Peyer's patch (tissue), 4 donors: ENCODE measurements at regions not wholly inside any gene's neighbourhood (a gene's known extent, or its start where the extent isn't known, plus 50 kb on each side); places are given as distances from the start of the nearest gene placed in this dataset.

Source experiments
- POLR2A ChIP-seq, 2 donors: fragments of 450-650 bp; IDR thresholded peaks; one replicate each; pipeline ENCODE4 v1.5.1; 2017; ENCODE audit warnings: antibody characterized with exemption in 2 of 2, mild to moderate bottlenecking in 2 of 2, moderate library complexity in 2 of 2
- TF ChIP-seq, protein P1 (sequence below), 6 experiments: fragments of 450-650 bp in 4 of 6; fragments of 200-600 bp in 2 of 6; sonication (generic) in 1 of 6; IDR thresholded peaks; one replicate each; pipeline ENCODE4 v1.5.1; 2017 to 2019; ENCODE audit warnings: antibody characterized with exemption in 6 of 6, mild to moderate bottlenecking in 3 of 6, moderate library complexity in 1 of 6

DNA sequence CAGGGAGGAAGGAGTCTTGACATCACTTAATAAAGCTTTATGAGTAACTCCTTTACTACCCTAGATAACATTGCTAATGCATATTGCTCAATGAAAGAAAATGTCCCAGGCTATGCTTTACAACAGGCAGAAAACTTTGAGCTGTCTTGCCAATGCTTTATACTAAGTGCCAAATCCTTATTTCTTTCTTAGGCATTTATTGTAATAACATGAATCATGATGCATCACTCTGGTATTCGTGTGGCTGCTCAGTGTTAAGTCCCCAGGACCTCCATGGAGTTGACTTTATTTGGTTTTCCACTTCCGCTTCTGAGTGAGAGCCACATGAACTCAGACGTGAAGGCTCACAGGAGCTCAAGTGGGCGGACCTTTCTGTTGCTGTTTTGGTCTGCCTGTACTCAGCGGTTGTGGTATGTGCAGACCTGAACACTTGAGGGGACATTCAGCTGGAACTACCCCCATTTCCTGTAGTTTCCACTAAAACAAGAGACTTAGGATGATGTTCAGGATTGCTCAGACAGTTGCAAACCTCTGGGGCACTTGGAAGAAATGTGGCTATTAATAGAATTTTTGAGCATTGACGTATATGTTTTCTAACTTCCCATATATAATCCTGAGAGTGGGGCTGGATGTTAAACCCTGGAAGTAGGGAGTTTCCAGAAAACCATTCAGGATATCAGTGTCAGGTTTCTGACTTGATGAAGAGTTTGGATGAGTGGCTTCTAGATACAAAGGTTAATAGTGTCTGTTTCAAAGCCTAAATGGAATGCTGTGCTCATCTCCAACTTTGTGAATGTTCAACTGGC is 258.6 kb downstream of the MSRB3 start:
- TF ChIP-seq, protein P1, sequence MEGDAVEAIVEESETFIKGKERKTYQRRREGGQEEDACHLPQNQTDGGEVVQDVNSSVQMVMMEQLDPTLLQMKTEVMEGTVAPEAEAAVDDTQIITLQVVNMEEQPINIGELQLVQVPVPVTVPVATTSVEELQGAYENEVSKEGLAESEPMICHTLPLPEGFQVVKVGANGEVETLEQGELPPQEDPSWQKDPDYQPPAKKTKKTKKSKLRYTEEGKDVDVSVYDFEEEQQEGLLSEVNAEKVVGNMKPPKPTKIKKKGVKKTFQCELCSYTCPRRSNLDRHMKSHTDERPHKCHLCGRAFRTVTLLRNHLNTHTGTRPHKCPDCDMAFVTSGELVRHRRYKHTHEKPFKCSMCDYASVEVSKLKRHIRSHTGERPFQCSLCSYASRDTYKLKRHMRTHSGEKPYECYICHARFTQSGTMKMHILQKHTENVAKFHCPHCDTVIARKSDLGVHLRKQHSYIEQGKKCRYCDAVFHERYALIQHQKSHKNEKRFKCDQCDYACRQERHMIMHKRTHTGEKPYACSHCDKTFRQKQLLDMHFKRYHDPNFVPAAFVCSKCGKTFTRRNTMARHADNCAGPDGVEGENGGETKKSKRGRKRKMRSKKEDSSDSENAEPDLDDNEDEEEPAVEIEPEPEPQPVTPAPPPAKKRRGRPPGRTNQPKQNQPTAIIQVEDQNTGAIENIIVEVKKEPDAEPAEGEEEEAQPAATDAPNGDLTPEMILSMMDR (IDR thresholded peaks at IDR 0.05): no peak
- TF ChIP-seq POLR2A (IDR thresholded peaks at IDR 0.05): no peak
